Retinal pigment epithelial cell (primary cell): ENCODE measurements at regions not wholly inside any gene's neighbourhood (a gene's known extent, or its start where the extent isn't known, plus 50 kb on each side); places are given as distances from the start of the nearest gene placed in this dataset.

Experiments
- DNase-seq: peaks from one replicate; pipeline ENCODE4 v3.0.0-alpha.2; 2010; ENCODE audit warnings: low read depth
- H3K4me3 ChIP-seq: 2 replicates; pipeline ENCODE4 v1.5.1; 2011; ENCODE audit warnings: mild to moderate bottlenecking, low read length, control low read depth, moderate library complexity
- CTCF ChIP-seq: conservative IDR thresholded peaks from 2 replicates; pipeline ENCODE4 v1.5.1; 2011; ENCODE audit warnings: low read depth, low read length, control low read depth, inconsistent platforms

- no peak for DNase-seq
- no peak for TF ChIP-seq CTCF
- H3K4me3 ChIP-seq: no peak overlapping the region
Measured at GRCh38 chr3:74861211-74861610, 246.8 kb upstream of the CNTN3 start.

GRCh38 chr3:74858086-74858485 is 243.6 kb upstream of the CNTN3 start:
- no peak overlapping the region for H3K4me3 ChIP-seq
- TF ChIP-seq CTCF: no peak

GRCh38 chr3:74850381-74850780 is 235.9 kb upstream of the CNTN3 start:
- no peak overlapping the region for H3K4me3 ChIP-seq
- no peak for TF ChIP-seq CTCF
- no peak for DNase-seq

More at GRCh38 chr3:74858086-74858485, 243.6 kb upstream of the CNTN3 start:
- no peak for DNase-seq

GRCh38 chr3:74847093-74847492 is 232.6 kb upstream of the CNTN3 start:
- no peak overlapping the region for H3K4me3 ChIP-seq
- DNase-seq: no peak
- no peak for TF ChIP-seq CTCF

GRCh38 chr3:74845081-74845480 is 230.6 kb upstream of the CNTN3 start:
- DNase-seq: no peak
- TF ChIP-seq CTCF: no peak
- H3K4me3 ChIP-seq: no peak overlapping the region

GRCh38 chr3:74844428-74844827 is 230.0 kb upstream of the CNTN3 start:
- no peak for DNase-seq
- H3K4me3 ChIP-seq: no peak overlapping the region
- no peak for TF ChIP-seq CTCF

GRCh38 chr3:74842649-74843048 is 228.2 kb upstream of the CNTN3 start:
- no peak for TF ChIP-seq CTCF
- no peak for DNase-seq

More at GRCh38 chr3:74842649-74843048, 228.2 kb upstream of the CNTN3 start:
- no peak overlapping the region for H3K4me3 ChIP-seq
